Thyroid gland (tissue), 4 donors: ENCODE measurements at regions not wholly inside any gene's neighbourhood (a gene's known extent, or its start where the extent isn't known, plus 50 kb on each side); places are given as distances from the start of the nearest gene placed in this dataset.

Experiments used
- DNase-seq, 2 donors: peaks; one replicate each; pipeline ENCODE4 v3.0.0-alpha.2; 2019
- H3K27ac ChIP-seq, 3 donors: fragments of 200-600 bp; sonication (generic); 1 replicate in 2 of 3; 2 replicates in 1 of 3; pipeline ENCODE4 v1.5.1; 2016 to 2019; ENCODE audit warnings: mild to moderate bottlenecking in 1 of 3, moderate library complexity in 1 of 3
- H3K27me3 ChIP-seq: fragments of 200-600 bp; sonication (generic); one replicate; pipeline ENCODE4 v1.5.1; 2019
- H3K36me3 ChIP-seq, 2 donors: fragments of 200-600 bp; sonication (generic); one replicate each; pipeline ENCODE4 v1.5.1; 2016 to 2019
- H3K4me1 ChIP-seq, 2 donors: fragments of 200-600 bp; sonication (generic); one replicate each; pipeline ENCODE4 v1.5.1; 2017 to 2019
- H3K4me3 ChIP-seq, 3 donors: fragments of 200-600 bp; sonication (generic); replicated peaks in 1 of 3; 1 replicate in 2 of 3; 2 replicates in 1 of 3; pipeline ENCODE4 v1.5.1; 2016; ENCODE audit warnings: mild to moderate bottlenecking in 1 of 3
- H3K9me3 ChIP-seq: fragments of 200-600 bp; sonication (generic); one replicate; pipeline ENCODE4 v1.5.1; 2017
- POLR2A ChIP-seq, 2 donors: fragments of 450-650 bp; IDR thresholded peaks; one replicate each; pipeline ENCODE4 v1.6.1; 2017; ENCODE audit warnings: antibody characterized with exemption in 2 of 2, mild to moderate bottlenecking in 2 of 2, moderate library complexity in 1 of 2
- WGBS, 2 donors: methylation state at CpG; one replicate each; pipeline ENCODE4 v1.1.5; 2017; 5-methylcytosine and 5-hydroxymethylcytosine counted together
- intact Hi-C: fragments of 100-400 bp; cut with DNase I; formaldehyde crosslinking; loops from one replicate; pipeline ENCODE4 v1.15.1; 2023
- TF ChIP-seq, protein P1 (sequence below), 6 experiments: fragments of 200-600 bp in 3 of 6; fragments of 450-650 bp in 3 of 6; sonication (generic) in 3 of 6; IDR thresholded peaks; one replicate each; pipeline ENCODE4 v1.5.1; 2016 to 2019; ENCODE audit warnings: antibody characterized with exemption in 6 of 6, mild to moderate bottlenecking in 2 of 6, inconsistent platforms in 1 of 6, moderate library complexity in 1 of 6

DNA sequence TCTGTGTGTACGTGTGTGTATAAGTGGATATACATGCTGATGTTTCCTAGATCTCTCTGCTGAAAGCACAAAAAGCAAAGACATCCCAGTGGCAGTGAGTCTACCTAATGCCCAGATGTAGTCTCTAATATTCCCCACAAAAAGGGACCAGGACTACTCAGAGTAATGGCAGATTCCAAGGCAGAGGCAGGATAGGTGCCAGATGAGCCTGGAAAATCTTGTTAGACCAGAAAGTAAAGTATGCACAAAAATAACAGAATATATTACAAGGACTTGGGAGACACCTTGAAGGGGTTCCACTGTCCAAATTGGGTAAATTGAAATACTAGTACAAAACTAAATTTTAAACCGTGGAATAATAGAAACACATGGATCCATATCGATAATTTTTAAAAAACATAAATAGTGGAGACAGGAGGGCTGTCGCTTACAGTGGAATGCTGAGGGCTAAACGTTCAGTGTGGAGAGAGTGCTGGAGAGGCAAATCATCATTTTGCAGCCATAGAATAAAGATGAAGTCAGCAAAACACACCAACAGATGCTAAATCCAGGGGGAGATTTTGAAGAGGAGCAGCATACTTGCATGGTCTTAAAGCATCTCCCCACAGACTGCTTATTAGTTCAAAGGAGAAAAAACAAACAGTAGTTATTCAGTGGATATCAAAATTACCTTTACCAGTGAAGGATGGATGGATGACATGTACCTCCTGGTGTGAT is 123.4 kb upstream of the TSPAN5 start:
- Histone ChIP-seq H3K27ac (no peak overlapping the region), H3K4me3 (no peak overlapping the region), H3K4me1 (peaks cover 8 to 9% of the 10 kb centered on the region in 2 donors), H3K36me3 (no peaks in the 10 kb centered on the region), H3K9me3 (no peaks in the 10 kb centered on the region), H3K27me3 (no peaks in the 10 kb centered on the region)
- no peak for TF ChIP-seq POLR2A (IDR thresholded peaks at IDR 0.05)
- TF ChIP-seq, protein P1, sequence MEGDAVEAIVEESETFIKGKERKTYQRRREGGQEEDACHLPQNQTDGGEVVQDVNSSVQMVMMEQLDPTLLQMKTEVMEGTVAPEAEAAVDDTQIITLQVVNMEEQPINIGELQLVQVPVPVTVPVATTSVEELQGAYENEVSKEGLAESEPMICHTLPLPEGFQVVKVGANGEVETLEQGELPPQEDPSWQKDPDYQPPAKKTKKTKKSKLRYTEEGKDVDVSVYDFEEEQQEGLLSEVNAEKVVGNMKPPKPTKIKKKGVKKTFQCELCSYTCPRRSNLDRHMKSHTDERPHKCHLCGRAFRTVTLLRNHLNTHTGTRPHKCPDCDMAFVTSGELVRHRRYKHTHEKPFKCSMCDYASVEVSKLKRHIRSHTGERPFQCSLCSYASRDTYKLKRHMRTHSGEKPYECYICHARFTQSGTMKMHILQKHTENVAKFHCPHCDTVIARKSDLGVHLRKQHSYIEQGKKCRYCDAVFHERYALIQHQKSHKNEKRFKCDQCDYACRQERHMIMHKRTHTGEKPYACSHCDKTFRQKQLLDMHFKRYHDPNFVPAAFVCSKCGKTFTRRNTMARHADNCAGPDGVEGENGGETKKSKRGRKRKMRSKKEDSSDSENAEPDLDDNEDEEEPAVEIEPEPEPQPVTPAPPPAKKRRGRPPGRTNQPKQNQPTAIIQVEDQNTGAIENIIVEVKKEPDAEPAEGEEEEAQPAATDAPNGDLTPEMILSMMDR (IDR thresholded peaks at IDR 0.05) = no peak
- peak; percentile 40 to 55 for DNase-seq
- WGBS, 2 donors = 55 to 56% methylated on average over 5 of the region's 5 CpGs
- intact Hi-C loops = no loop called here

DNA sequence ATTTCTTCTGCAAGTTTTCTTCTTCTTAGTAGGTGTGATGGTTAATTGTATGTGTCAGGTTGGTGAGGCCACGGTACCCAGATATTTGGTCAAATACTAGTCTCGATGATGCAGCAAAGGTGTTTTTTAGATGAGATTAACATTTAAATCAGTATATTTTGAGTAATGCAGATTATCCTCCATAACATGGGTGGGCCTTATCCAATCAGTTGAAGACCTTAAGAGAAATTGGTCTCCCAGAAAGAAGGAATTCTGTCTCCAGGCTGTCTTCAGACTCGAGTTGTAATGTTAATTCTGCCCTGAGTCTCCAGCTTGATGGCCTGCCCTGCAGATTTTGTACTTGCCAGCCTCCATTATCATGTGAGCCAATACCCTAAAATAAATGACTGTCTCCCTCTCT is 122.5 kb upstream of the TSPAN5 start:
- H3K4me3 ChIP-seq = no peak overlapping the region
- intact Hi-C loops = no loop called here
- 83 to 93% methylated on average over 3 of the region's 3 CpGs for WGBS, 2 donors
- H3K36me3 ChIP-seq = no peaks in the 10 kb centered on the region
- H3K9me3 ChIP-seq = no peaks in the 10 kb centered on the region
- TF ChIP-seq, protein P1 (IDR thresholded peaks at IDR 0.05) = no peak
- no peak for TF ChIP-seq POLR2A (IDR thresholded peaks at IDR 0.05)
- H3K27ac ChIP-seq = no peak overlapping the region
- peaks cover 8 to 9% of the 10 kb centered on the region in 2 donors for H3K4me1 ChIP-seq
- no peak for DNase-seq
- no peaks in the 10 kb centered on the region for H3K27me3 ChIP-seq

DNA sequence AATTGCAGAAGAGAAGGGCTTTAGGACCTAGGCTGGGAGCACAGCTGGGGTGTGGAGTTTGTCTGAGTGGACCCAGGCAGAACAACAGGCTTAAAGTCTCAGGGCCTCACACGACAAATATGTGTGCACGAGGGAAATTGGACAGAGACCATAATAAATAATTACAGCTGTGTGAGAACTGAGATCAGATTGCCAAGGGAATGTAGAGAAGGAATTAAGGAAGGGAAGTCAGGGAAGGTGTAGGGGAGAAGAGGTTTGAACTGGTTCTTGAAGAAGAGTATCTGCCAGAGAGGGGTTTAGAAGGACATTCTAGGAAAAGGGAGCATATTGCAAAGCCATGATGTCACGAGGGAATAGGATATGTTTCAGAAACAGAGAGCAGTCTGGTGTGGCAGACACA is 120.7 kb upstream of the TSPAN5 start:
- Histone ChIP-seq H3K4me3 (no peak overlapping the region), H3K27ac (no peak overlapping the region), H3K4me1 (peaks cover 8 to 9% of the 10 kb centered on the region in 2 donors), H3K36me3 (no peaks in the 10 kb centered on the region), H3K9me3 (no peaks in the 10 kb centered on the region), H3K27me3 (no peaks in the 10 kb centered on the region)
- 85 to 88% methylated on average over 3 of the region's 3 CpGs for WGBS, 2 donors
- intact Hi-C loops = no loop called here
- TF ChIP-seq POLR2A (IDR thresholded peaks at IDR 0.05) = no peak
- TF ChIP-seq, protein P1 (IDR thresholded peaks at IDR 0.05) = no peak
- no peak for DNase-seq

DNA sequence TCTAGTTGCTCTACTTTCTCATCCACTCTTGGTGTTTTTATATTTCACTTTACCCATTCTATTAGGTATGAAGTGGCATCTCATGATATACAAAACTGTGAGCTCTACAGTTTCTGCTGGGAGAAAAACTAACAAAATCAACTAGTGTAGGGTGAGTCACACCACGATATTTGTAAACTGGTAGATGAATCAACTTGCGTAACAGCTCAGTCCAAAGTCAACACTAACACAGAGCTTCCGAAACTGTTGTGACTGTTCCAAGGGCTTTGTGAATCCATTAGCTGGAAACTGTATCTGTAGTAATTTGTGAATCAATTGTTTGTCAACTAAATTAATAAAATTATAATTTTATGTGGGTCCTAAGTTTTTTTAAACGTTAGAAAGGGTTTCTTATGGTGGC is 119.8 kb upstream of the TSPAN5 start:
- H3K36me3 ChIP-seq = no peaks in the 10 kb centered on the region
- 78 to 83% methylated on average over 4 of the region's 4 CpGs for WGBS, 2 donors
- H3K4me3 ChIP-seq = no peak overlapping the region
- no peak for DNase-seq
- H3K27ac ChIP-seq = no peak overlapping the region
- TF ChIP-seq, protein P1 (IDR thresholded peaks at IDR 0.05) = no peak
- TF ChIP-seq POLR2A (IDR thresholded peaks at IDR 0.05) = no peak
- H3K4me1 ChIP-seq = peaks cover 8 to 9% of the 10 kb centered on the region in 2 donors
- intact Hi-C loops = no loop called here
- H3K27me3 ChIP-seq = no peaks in the 10 kb centered on the region
- H3K9me3 ChIP-seq = no peaks in the 10 kb centered on the region

DNA sequence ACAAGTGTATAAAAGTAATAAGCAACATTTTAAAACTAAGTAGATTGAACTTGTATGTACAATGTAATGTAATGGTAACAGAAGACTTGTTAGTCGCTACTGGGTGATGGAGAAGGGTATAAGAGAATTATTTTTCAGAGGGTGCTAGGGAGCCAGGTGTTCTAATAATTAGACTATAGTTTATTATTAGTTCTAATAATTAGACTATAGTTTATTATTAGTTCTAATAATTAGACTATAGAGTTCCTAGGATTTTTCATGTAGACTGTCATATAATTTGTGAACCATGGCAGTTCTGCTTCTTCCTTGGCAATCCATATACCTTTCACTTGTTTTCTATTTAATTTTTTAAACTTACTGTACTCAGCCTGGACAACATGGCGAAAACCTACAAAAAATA is 117.3 kb upstream of the TSPAN5 start:
- intact Hi-C loops = no loop called here
- H3K36me3 ChIP-seq = no peaks in the 10 kb centered on the region
- H3K4me3 ChIP-seq = no peak overlapping the region
- no peaks in the 10 kb centered on the region for H3K27me3 ChIP-seq
- H3K9me3 ChIP-seq = no peaks in the 10 kb centered on the region
- no peaks in the 10 kb centered on the region for H3K4me1 ChIP-seq
- WGBS, 2 donors = 97% methylated on average over 2 of the region's 2 CpGs
- TF ChIP-seq, protein P1 (IDR thresholded peaks at IDR 0.05) = no peak
- no peak for TF ChIP-seq POLR2A (IDR thresholded peaks at IDR 0.05)
- no peak overlapping the region for H3K27ac ChIP-seq
- DNase-seq = no peak
